GM18861 (cell line): ENCODE measurements at regions not wholly inside any gene's neighbourhood (a gene's known extent, or its start where the extent isn't known, plus 50 kb on each side); places are given as distances from the start of the nearest gene placed in this dataset.
"Not testable (repeated sequence)": the region's sequence is repeated elsewhere in the genome, so short reads cannot be mapped to it uniquely, and the experiment has no call there.

Experiments used
- ATAC-seq: cut with Tn5 transposase; IDR thresholded peaks from one replicate; pipeline ENCODE4 v1.9.1; 2021; ENCODE audit not compliant: unreplicated experiment

GRCh38 chr3:181974198-181974597 is 262.5 kb downstream of the SOX2 start:
- ATAC-seq, result no peak

DNA sequence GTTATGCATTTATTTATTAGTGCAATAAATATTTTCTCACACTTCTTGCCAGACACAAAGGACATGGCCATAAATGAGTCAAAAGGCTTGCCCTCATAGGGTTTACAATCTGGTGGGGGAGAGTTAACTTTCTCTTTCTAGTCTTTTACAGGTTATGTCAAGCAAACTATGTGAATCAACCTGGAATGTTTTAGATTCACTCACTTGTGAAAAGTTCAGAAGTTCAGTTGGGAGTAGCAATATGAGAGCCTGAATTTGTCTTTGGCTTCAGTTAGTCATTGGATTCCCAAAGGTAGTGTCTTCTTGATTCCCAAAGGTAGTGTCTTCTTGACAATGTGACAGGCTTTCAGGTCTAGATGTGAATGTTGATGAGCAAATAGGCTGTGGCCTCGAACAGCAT is 264.8 kb downstream of the SOX2 start:
- no peak for ATAC-seq

GRCh38 chr3:181985386-181985785 is 273.7 kb downstream of the SOX2 start:
- ATAC-seq, result no peak

DNA sequence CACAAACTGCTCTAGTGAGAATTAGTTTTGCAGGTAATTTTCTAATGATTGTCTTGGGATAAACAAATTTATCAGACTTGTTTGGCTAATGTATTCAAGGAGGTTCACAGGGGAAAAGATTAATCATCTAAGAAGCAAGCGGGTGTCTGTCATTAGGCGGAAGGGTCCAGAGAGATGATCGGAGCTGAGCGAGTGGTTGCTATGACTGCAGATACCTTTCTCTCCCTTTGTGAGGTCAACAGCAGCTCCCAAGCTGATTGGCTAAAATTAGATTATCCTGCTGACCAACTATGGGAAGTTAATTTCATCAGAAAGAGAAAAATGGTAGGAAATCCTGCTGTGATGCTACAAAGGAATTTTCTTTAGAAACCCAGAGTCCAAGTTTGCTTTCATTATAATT is 276.0 kb downstream of the SOX2 start:
- no peak for ATAC-seq

DNA sequence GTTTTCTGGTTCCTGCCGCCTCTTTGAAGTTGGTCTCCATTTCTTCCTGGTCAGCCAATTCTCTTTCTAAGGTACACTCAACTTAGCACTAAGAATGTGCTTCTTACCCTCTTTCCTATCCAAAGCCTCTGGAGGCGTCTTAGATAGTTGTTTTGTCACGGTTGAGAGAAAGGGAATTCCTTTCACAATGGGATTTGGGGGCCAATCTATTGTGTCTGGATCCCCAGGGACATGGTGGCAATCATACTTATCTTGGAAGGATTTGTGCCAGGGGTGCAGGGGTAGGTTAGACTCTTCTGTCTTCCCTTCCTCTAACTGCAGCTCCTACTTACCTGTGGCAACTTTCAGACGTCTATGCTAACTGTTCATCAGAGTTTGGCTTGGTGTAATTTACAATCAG is 287.1 kb downstream of the SOX2 start:
- peak; percentile 13 for ATAC-seq

- peak; percentile 92 for ATAC-seq
Measured at GRCh38 chr3:181999314-181999713, 287.6 kb downstream of the SOX2 start.

DNA sequence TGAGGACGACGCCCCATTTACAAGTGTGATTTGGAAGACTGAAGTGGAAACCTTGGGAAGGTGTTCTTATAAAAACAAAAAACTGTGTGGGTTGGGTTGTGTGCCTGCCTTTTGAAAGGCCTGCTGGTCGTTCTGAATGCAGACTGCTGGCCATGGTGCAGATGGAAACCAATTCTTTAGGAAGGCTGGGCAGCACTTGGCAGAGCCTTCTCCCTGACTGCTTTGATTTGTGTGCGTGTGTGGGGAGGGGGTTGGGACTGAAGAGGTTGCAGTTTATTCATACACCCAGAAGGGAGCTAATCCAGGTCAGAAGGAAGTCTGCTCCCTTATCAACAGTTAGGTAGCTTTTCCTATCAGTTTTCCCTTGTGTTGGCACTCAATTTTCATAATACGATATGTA is 288.7 kb downstream of the SOX2 start:
- ATAC-seq, result no peak

DNA sequence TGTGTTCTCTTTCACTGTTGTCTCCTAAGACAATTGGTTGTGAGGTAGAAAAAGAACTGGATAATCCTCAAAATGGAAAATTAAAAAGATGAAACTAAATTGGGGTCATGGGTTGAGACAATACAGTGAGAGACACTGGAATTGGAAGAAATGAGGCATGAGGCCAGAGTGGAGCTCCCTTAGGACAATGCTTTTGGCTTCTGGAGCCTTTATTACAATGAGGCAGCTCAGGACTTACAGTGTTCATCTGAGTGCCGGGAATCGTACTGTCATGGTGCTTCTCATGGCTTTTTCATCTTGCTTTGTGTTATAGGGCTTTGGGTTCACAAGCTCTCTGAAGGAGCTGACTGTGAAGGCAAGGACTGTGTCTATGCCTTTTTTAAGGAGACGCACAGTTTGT is 293.5 kb downstream of the SOX2 start:
- ATAC-seq, result no peak

GRCh38 chr3:182005701-182006100 is 294.0 kb downstream of the SOX2 start:
- no peak for ATAC-seq

- no peak for ATAC-seq
Measured at GRCh38 chr3:182006431-182006830, 294.7 kb downstream of the SOX2 start.

DNA sequence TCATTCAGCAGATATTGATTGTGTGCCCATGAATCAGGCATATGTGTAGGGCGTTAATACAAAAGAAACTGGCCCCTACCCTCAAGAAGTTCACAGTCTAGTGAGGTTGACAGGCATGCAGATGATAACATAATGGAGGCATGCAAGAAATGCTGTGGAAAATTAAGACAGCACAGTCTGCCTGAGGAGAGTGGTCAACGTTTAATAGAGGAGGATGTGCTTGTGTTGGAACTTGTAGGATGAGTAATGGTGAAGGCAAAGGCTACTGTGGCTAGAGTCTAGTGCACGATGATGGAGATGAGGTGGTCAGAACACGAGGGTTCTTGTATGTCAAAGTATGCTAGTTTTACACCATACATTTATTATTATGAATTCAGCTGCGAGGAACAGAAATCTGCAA is 295.7 kb downstream of the SOX2 start:
- no peak for ATAC-seq

DNA sequence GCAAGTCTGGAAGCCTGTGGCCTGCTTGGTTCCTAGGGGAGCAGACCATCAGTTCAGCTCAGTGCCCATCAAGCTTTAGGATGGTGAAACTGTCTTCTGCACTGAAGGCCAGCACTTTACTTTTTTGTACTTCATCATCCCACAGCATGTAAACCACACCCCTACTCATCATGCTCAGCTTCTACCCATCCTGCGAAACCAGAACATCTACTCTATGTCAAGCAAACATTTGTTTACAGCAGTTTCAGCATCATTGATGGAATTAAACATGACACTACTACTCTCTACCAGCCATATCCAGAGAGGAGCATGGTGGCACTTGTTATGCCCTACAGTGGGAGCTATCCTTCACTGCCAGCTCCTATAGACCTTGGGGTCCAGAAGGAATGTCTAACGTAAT is 306.6 kb downstream of the SOX2 start:
- ATAC-seq, result no peak

DNA sequence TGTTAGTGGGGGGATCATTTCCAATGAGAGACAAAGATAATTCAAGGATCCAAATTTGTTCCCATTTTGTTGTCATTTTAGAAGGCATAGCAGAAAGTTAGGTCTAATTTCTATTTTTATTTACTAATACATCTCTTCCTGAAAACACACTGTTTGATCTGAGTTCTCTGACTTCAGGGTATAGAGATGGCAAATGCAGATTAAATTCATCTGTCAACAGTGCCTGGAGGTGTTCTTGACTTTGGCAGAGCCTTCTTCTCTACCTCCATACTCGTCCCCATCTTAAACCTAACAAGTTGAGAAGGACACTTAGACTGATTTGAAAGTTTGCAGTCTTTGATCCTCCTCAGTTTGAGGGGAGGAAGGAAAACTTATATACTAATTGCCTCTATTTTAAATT is 308.2 kb downstream of the SOX2 start:
- ATAC-seq, result no peak

- no peak for ATAC-seq
Measured at GRCh38 chr3:182023843-182024242, 312.1 kb downstream of the SOX2 start.

DNA sequence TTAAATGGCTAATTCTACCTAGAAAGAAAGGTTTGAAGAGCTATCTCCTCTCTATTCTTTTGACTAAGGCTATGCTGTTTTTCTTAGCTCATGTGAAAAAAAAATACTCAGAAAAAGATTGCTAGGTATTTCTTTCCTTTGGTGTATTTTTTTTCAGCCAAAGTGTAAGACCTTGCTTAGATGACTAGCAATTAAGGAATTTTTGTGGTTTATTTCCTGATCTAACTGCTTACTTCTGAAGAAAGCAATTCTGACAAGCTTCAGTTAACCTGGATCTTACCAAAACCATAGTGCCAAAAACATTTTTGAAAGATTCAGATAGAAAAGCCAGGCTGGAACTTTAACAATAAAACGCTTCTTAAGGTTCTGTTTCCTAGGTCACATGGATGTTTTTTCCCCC is 315.6 kb downstream of the SOX2 start:
- no peak for ATAC-seq

GRCh38 chr3:182028081-182028480 is 316.4 kb downstream of the SOX2 start:
- no peak for ATAC-seq

GRCh38 chr3:182034231-182034630 is 322.5 kb downstream of the SOX2 start:
- ATAC-seq, result not testable (repeated sequence)

GRCh38 chr3:182035324-182035723 is 323.6 kb downstream of the SOX2 start:
- ATAC-seq, result no peak

- no peak for ATAC-seq
Measured at GRCh38 chr3:182036382-182036781, 324.7 kb downstream of the SOX2 start.

- ATAC-seq, result no peak
Measured at GRCh38 chr3:182041668-182042291, 330.1 kb downstream of the SOX2 start.

- no peak for ATAC-seq
Measured at GRCh38 chr3:182045736-182046135, 334.0 kb downstream of the SOX2 start.

- no peak for ATAC-seq
Measured at GRCh38 chr3:182046166-182046764, 334.5 kb downstream of the SOX2 start.

GRCh38 chr3:182050932-182051331 is 339.2 kb downstream of the SOX2 start:
- no peak for ATAC-seq
